Fibroblast of lung (primary cell): ENCODE measurements at regions not wholly inside any gene's neighbourhood (a gene's known extent, or its start where the extent isn't known, plus 50 kb on each side); places are given as distances from the start of the nearest gene placed in this dataset.

Experiments
- DNase-seq, 2 donors: peaks; one replicate each; pipeline versions ENCODE4 v3.0.0 to v3.0.0-alpha.2; 2010; ENCODE audit warnings: low read depth in 2 of 2
- H2AFZ ChIP-seq: 2 replicates; pipeline ENCODE4 v1.5.1; 2012; ENCODE audit warnings: low read length, control low read depth, inconsistent platforms
- H3K27ac ChIP-seq: 2 replicates; pipeline ENCODE4 v1.5.1; 2011; ENCODE audit warnings: low read length, control low read depth; ENCODE audit not compliant: insufficient read depth
- H3K27me3 ChIP-seq: 2 replicates; pipeline ENCODE4 v1.5.1; 2011; ENCODE audit warnings: mild to moderate bottlenecking, low read length; ENCODE audit not compliant: control insufficient read depth, insufficient read depth
- H3K36me3 ChIP-seq: 2 replicates; pipeline ENCODE4 v1.5.1; 2011; ENCODE audit warnings: low read length; ENCODE audit not compliant: control insufficient read depth, insufficient read depth
- H3K4me1 ChIP-seq: 2 replicates; pipeline ENCODE4 v1.5.1; 2011; ENCODE audit warnings: low read length; ENCODE audit not compliant: control insufficient read depth, insufficient read depth; ENCODE audit errors: extremely low read depth
- H3K4me2 ChIP-seq: 2 replicates; pipeline ENCODE4 v1.5.1; 2011; ENCODE audit warnings: low read length, control low read depth; ENCODE audit not compliant: insufficient read depth; ENCODE audit errors: extremely low read depth
- H3K4me3 ChIP-seq, 4 experiments: fragments of 200-600 bp in 1 of 4; sonication (generic) in 1 of 4; replicated peaks in 1 of 4; 2 replicates each; pipeline ENCODE4 v1.5.1; 2011 to 2016; ENCODE audit warnings: low read length in 4 of 4, low read depth in 3 of 4, mild to moderate bottlenecking in 3 of 4, control low read depth in 2 of 4, inconsistent platforms in 1 of 4, mixed read lengths in 1 of 4; ENCODE audit not compliant: insufficient read depth in 1 of 4; ENCODE audit errors: control extremely low read depth in 1 of 4
- H3K79me2 ChIP-seq: 2 replicates; pipeline ENCODE4 v1.5.1; 2012; ENCODE audit warnings: mild to moderate bottlenecking, low read length, inconsistent platforms; ENCODE audit not compliant: control insufficient read depth, insufficient read depth
- H3K9ac ChIP-seq: 2 replicates; pipeline ENCODE4 v1.5.1; 2011; ENCODE audit warnings: mild to moderate bottlenecking, low read length, control low read depth; ENCODE audit not compliant: insufficient read depth
- H3K9me3 ChIP-seq: 2 replicates; pipeline ENCODE4 v1.5.1; 2012; ENCODE audit warnings: low read depth, low read length; ENCODE audit not compliant: control insufficient read depth, insufficient read depth
- H4K20me1 ChIP-seq: 2 replicates; pipeline ENCODE4 v1.5.1; 2011; ENCODE audit warnings: low read length; ENCODE audit not compliant: control insufficient read depth, insufficient read depth; ENCODE audit errors: extremely low read depth
- CTCF ChIP-seq, 2 donors: IDR thresholded peaks in 1 of 2; conservative IDR thresholded peaks in 1 of 2; 1 replicate in 1 of 2; 2 replicates in 1 of 2; pipeline ENCODE4 v1.5.1; 2011 to 2012; ENCODE audit warnings: low read length in 2 of 2, control low read depth in 1 of 2, inconsistent platforms in 1 of 2, low read depth in 1 of 2, mild to moderate bottlenecking in 1 of 2
- EZH2 ChIP-seq: IDR thresholded peaks from 2 replicates; pipeline ENCODE4 v1.5.1; 2012; ENCODE audit warnings: low read length, control low read depth, mild to moderate bottlenecking; ENCODE audit errors: missing control alignments

- peak overlapping the region; percentile 36 for H3K4me2 ChIP-seq
- peak; percentile 91 to 100 for DNase-seq
- H3K36me3 ChIP-seq = no peaks in the 10 kb centered on the region
- H4K20me1 ChIP-seq = no peaks in the 10 kb centered on the region
- peaks cover 8% of the 10 kb centered on the region for H3K4me1 ChIP-seq
- H3K27ac ChIP-seq = peak overlapping the region; percentile 33
- H3K9ac ChIP-seq = no peak overlapping the region
- H2AFZ ChIP-seq = no peak overlapping the region
- peak overlapping the region in 1 of 4 experiments; percentile 16 for H3K4me3 ChIP-seq
- no peaks in the 10 kb centered on the region for H3K9me3 ChIP-seq
- no peaks in the 10 kb centered on the region for H3K79me2 ChIP-seq
- no peaks in the 10 kb centered on the region for H3K27me3 ChIP-seq
- TF ChIP-seq EZH2 (no peak), CTCF (conservative IDR thresholded peaks at IDR 0.05 in 1 of 2, IDR thresholded peaks at IDR 0.05 in 1 of 2; ENCODE audit: low read depth in 1 of 2, low read length in 2 of 2) (no peak)
These were observed 179.1 kb upstream of the EYA4 start for GRCh38 chr6:133062077-133062476.

GRCh38 chr6:133062696-133063306 lies 178.4 kb upstream of the EYA4 start:
- H3K4me3 ChIP-seq = no peak overlapping the region
- H3K9me3 ChIP-seq = no peaks in the 10 kb centered on the region
- H3K79me2 ChIP-seq = no peaks in the 10 kb centered on the region
- peak in 1 of 2 donors; percentile 80 for DNase-seq
- no peaks in the 10 kb centered on the region for H3K27me3 ChIP-seq
- H4K20me1 ChIP-seq = no peaks in the 10 kb centered on the region
- H2AFZ ChIP-seq = no peak overlapping the region
- H3K27ac ChIP-seq = peak overlapping the region; percentile 57
- no peaks in the 10 kb centered on the region for H3K36me3 ChIP-seq
- peak overlapping the region; percentile 41 for H3K4me2 ChIP-seq
- peaks cover 8% of the 10 kb centered on the region for H3K4me1 ChIP-seq
- no peak overlapping the region for H3K9ac ChIP-seq
- TF ChIP-seq CTCF (conservative IDR thresholded peaks at IDR 0.05 in 1 of 2, IDR thresholded peaks at IDR 0.05 in 1 of 2; ENCODE audit: low read depth in 1 of 2, low read length in 2 of 2) (no peak), EZH2 (no peak)

- Histone ChIP-seq H4K20me1 (no peaks in the 10 kb centered on the region), H3K36me3 (no peaks in the 10 kb centered on the region), H2AFZ (no peak overlapping the region), H3K9ac (no peak overlapping the region), H3K4me2 (no peak overlapping the region), H3K79me2 (no peaks in the 10 kb centered on the region), H3K4me1 (peaks cover 4% of the 10 kb centered on the region), H3K4me3 (no peak overlapping the region), H3K27me3 (no peaks in the 10 kb centered on the region), H3K9me3 (no peaks in the 10 kb centered on the region), H3K27ac (no peak overlapping the region)
- DNase-seq = no peak
- no peak for TF ChIP-seq CTCF (conservative IDR thresholded peaks at IDR 0.05 in 1 of 2, IDR thresholded peaks at IDR 0.05 in 1 of 2; ENCODE audit: low read depth in 1 of 2, low read length in 2 of 2)
- TF ChIP-seq EZH2 = no peak
These were observed 173.2 kb upstream of the EYA4 start for GRCh38 chr6:133067960-133068359.
